Kidney (tissue), 13 donors: ENCODE measurements at regions not wholly inside any gene's neighbourhood (a gene's known extent, or its start where the extent isn't known, plus 50 kb on each side); places are given as distances from the start of the nearest gene placed in this dataset.

Experiments used
- DNase-seq, 5 donors: peaks; one replicate each; pipeline ENCODE4 v3.0.0-alpha.2; 2013 to 2020
- FAIRE-seq: peaks from 2 replicates; lab custom pipeline; 2012; peaks lifted over from hg19 to GRCh38; lab: Jason Lieb, UNC
- H3K27ac ChIP-seq, 2 donors: one replicate each; pipeline ENCODE4 v1.7.0; 2013; ENCODE audit warnings: low read depth in 2 of 2, low read length in 2 of 2, inconsistent platforms in 1 of 2
- H3K27me3 ChIP-seq: one replicate; pipeline ENCODE4 v1.7.1; 2013; ENCODE audit warnings: low read length, inconsistent platforms; ENCODE audit not compliant: control insufficient read depth, insufficient read depth
- H3K36me3 ChIP-seq, 3 donors: one replicate each; pipeline versions ENCODE4 v1.7.0 to v1.7.1; 2013; ENCODE audit warnings: low read length in 3 of 3, control low read depth in 1 of 3, inconsistent platforms in 1 of 3; ENCODE audit not compliant: insufficient read depth in 3 of 3, control insufficient read depth in 2 of 3
- H3K4me1 ChIP-seq, 3 donors: one replicate each; pipeline versions ENCODE4 v1.7.0 to v1.7.1; 2013; ENCODE audit warnings: low read length in 3 of 3, inconsistent platforms in 1 of 3, low read depth in 1 of 3; ENCODE audit not compliant: control insufficient read depth in 2 of 3, insufficient read depth in 2 of 3
- H3K4me3 ChIP-seq, 3 donors: one replicate each; pipeline versions ENCODE4 v1.7.0 to v1.8.1; 2013; ENCODE audit warnings: low read length in 3 of 3, control low read depth in 1 of 3, inconsistent platforms in 1 of 3
- H3K9ac ChIP-seq, 3 donors: one replicate each; pipeline versions ENCODE4 v1.7.0 to v1.7.1; 2013; ENCODE audit warnings: low read length in 3 of 3, control low read depth in 1 of 3, inconsistent platforms in 1 of 3
- H3K9me3 ChIP-seq, 3 donors: one replicate each; pipeline versions ENCODE4 v1.7.0 to v1.7.1; 2013; ENCODE audit warnings: low read length in 3 of 3, control low read depth in 1 of 3, inconsistent platforms in 1 of 3; ENCODE audit not compliant: control insufficient read depth in 2 of 3, insufficient read depth in 1 of 3
- CTCF ChIP-seq: IDR thresholded peaks from 3 replicates; pipeline ENCODE4 v1.5.1; 2012; ENCODE audit warnings: mild to moderate bottlenecking, moderate library complexity, borderline replicate concordance; ENCODE audit not compliant: insufficient read depth; ENCODE audit errors: extremely low read depth
- intact Hi-C: fragments of 100-400 bp; cut with DNase I; formaldehyde crosslinking; loops from one replicate; pipeline ENCODE4 v1.11.1; 2022
- donor health status: control.
- donor health status: control.
- donor health status: control.
- donor health status: control.
- donor health status: control.
- donor health status: DM: yes; HTN: yes; CAD: no.
- donor health status: Normal renal cell carcinoma (clear cell type).

GRCh38 chr16:65665586-65665985 lies 543.7 kb upstream of the CDH11 start:
- H3K4me3 ChIP-seq = no peak overlapping the region
- peaks cover 0 to 6% (median 0%) of the 10 kb centered on the region in 3 donors for H3K9me3 ChIP-seq
- intact Hi-C loops = no loop called here
- H3K27me3 ChIP-seq = no peaks in the 10 kb centered on the region
- no peaks in the 10 kb centered on the region for H3K4me1 ChIP-seq
- FAIRE-seq = no peak
- H3K36me3 ChIP-seq = no peaks in the 10 kb centered on the region
- no peak overlapping the region for H3K9ac ChIP-seq
- no peak overlapping the region for H3K27ac ChIP-seq
- no peak for TF ChIP-seq CTCF
- DNase-seq = no peak

- peaks cover 0 to 3% (median 0%) of the 10 kb centered on the region in 3 donors for H3K4me1 ChIP-seq
- H3K27me3 ChIP-seq = no peaks in the 10 kb centered on the region
- intact Hi-C loops = no loop called here
- no peaks in the 10 kb centered on the region for H3K36me3 ChIP-seq
- no peak overlapping the region for H3K27ac ChIP-seq
- TF ChIP-seq CTCF = no peak
- H3K4me3 ChIP-seq = no peak overlapping the region
- DNase-seq = no peak
- H3K9me3 ChIP-seq = no peaks in the 10 kb centered on the region
- H3K9ac ChIP-seq = no peak overlapping the region
- no peak for FAIRE-seq
Measured at GRCh38 chr16:65663774-65664173, 541.9 kb upstream of the CDH11 start.

DNA sequence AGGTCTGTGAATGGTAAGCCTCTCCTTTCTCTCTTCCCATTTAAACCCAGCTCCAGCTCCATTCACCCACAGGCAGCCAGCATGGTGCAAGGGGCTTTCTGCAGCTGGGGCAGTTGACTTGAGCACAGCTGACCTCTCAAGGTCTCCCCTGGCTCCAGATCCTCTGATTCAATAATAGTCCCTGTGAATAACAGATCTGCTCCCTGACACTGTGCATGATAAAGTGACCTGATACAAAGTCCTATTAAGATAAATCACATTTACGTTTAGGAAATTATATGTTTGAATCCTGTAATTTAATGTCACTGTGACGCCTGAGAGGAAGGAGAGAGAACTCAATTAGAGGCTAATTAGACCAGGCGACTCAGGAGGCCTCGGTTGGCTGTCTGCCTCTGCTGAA lies 540.4 kb upstream of the CDH11 start:
- no peak for TF ChIP-seq CTCF
- H3K27me3 ChIP-seq = no peaks in the 10 kb centered on the region
- FAIRE-seq = no peak

GRCh38 chr16:65661558-65661957 lies 539.7 kb upstream of the CDH11 start:
- H3K4me1 ChIP-seq = peaks cover 0 to 4% (median 0%) of the 10 kb centered on the region in 3 donors
- FAIRE-seq (no peak), DNase-seq (peak in 4 of 5 donors; percentile 65 to 88 (median 76))
- H3K9ac ChIP-seq = no peak overlapping the region
- no peaks in the 10 kb centered on the region for H3K9me3 ChIP-seq
- no peaks in the 10 kb centered on the region for H3K27me3 ChIP-seq
- no peak overlapping the region for H3K4me3 ChIP-seq
- no peak overlapping the region for H3K27ac ChIP-seq
- H3K36me3 ChIP-seq = no peaks in the 10 kb centered on the region
- intact Hi-C loops = no loop called here
- TF ChIP-seq CTCF = no peak

More for the DNA sequence above, 540.4 kb upstream of the CDH11 start:
- Histone ChIP-seq H3K27ac (no peak overlapping the region), H3K36me3 (no peaks in the 10 kb centered on the region), H3K4me1 (peaks cover 0 to 4% (median 0%) of the 10 kb centered on the region in 3 donors), H3K9ac (no peak overlapping the region), H3K9me3 (no peaks in the 10 kb centered on the region), H3K4me3 (no peak overlapping the region)
- DNase-seq = no peak
- intact Hi-C loops = no loop called here
